Anterior cingulate cortex (tissue), 58 donors: ENCODE measurements at regions not wholly inside any gene's neighbourhood (a gene's known extent, or its start where the extent isn't known, plus 50 kb on each side); places are given as distances from the start of the nearest gene placed in this dataset.

Experiments
- DNase-seq, 58 donors: peaks; one replicate each; lab custom pipeline; 2025; lab: John Stamatoyannopoulos, UW

- no peak for DNase-seq
Observed at GRCh38 chr7:116142850-116143249, 67.5 kb upstream of the TES start.

- DNase-seq, result no peak
Observed at GRCh38 chr7:116145245-116145852, 65.0 kb upstream of the TES start.

GRCh38 chr7:116148108-116148507 is 62.2 kb upstream of the TES start:
- no peak for DNase-seq

GRCh38 chr7:116148626-116149025 is 61.7 kb upstream of the TES start:
- no peak for DNase-seq

- DNase-seq, result no peak
Observed at GRCh38 chr7:116150588-116150987, 59.8 kb upstream of the TES start.

- DNase-seq, result no peak
Observed at GRCh38 chr7:116152276-116152675, 58.1 kb upstream of the TES start.

GRCh38 chr7:116153050-116153449 is 57.3 kb upstream of the TES start:
- no peak for DNase-seq

GRCh38 chr7:116159711-116160110 is 50.6 kb upstream of the TES start:
- no peak for DNase-seq
